HepG2 (cell line): ENCODE measurements at regions not wholly inside any gene's neighbourhood (a gene's known extent, or its start where the extent isn't known, plus 50 kb on each side); places are given as distances from the start of the nearest gene placed in this dataset.

Experiments
- BORCS8-MEF2B ChIP-seq: sonication (generic); formaldehyde crosslinking; IDR thresholded peaks from 2 replicates; pipeline ENCODE4 v1.8.0; 2022; ENCODE audit warnings: mild to moderate bottlenecking, missing genetic modification reagents
- CEBPB ChIP-seq: IDR thresholded peaks from 2 replicates; pipeline ENCODE4 v1.6.1; 2011; ENCODE audit warnings: low read depth, low read length, improper control_type of control experiment, borderline replicate concordance
- FOSL2 ChIP-seq: sonication (generic); formaldehyde crosslinking; IDR thresholded peaks from 2 replicates; pipeline ENCODE4 v1.4.0; 2020; ENCODE audit warnings: missing genetic modification reagents
- GATAD2A ChIP-seq: IDR thresholded peaks from 2 replicates; pipeline ENCODE4 v1.6.1; 2016
- HMGXB4 ChIP-seq, 2 experiments: sonication (generic) in 1 of 2; formaldehyde crosslinking in 1 of 2; IDR thresholded peaks; 2 replicates each; pipeline versions ENCODE4 v1.4.0 to v1.6.1; 2018 to 2020; ENCODE audit warnings: missing genetic modification reagents in 2 of 2, borderline replicate concordance in 1 of 2, low read depth in 1 of 2, mild to moderate bottlenecking in 1 of 2, missing biosample characterization in 1 of 2
- MAZ ChIP-seq, 2 experiments: sonication (generic) in 1 of 2; formaldehyde crosslinking in 1 of 2; IDR thresholded peaks; 2 replicates each; pipeline versions ENCODE4 v1.5.0 to v1.6.1; 2012 to 2020; ENCODE audit warnings: low read depth in 2 of 2, mild to moderate bottlenecking in 2 of 2, borderline replicate concordance in 1 of 2, improper control_type of control experiment in 1 of 2, low read length in 1 of 2, missing genetic modification reagents in 1 of 2, moderate library complexity in 1 of 2
- PATZ1 ChIP-seq: sonication (generic); formaldehyde crosslinking; IDR thresholded peaks from 2 replicates; pipeline ENCODE4 v1.4.0; 2020; ENCODE audit warnings: missing genetic modification reagents
- RAD21 ChIP-seq: fragments of 450-650 bp; formaldehyde crosslinking; IDR thresholded peaks from 2 replicates; pipeline ENCODE4 v1.5.0; 2020; ENCODE audit warnings: mild to moderate bottlenecking
- SAP130 ChIP-seq: IDR thresholded peaks from 2 replicates; pipeline ENCODE4 v1.6.1; 2016; ENCODE audit warnings: low read depth
- SMC3 ChIP-seq: IDR thresholded peaks from 2 replicates; pipeline ENCODE4 v1.6.1; 2011; ENCODE audit warnings: low read length, improper control_type of control experiment
- SOX6 ChIP-seq, 2 experiments: fragments of 450-650 bp in 1 of 2; sonication (generic) in 1 of 2; formaldehyde crosslinking in 1 of 2; IDR thresholded peaks; 2 replicates each; pipeline versions ENCODE4 v1.4.0 to v1.6.1; 2017 to 2020; ENCODE audit warnings: antibody characterized with exemption in 1 of 2, mild to moderate bottlenecking in 1 of 2, missing genetic modification reagents in 1 of 2
- TBX2 ChIP-seq: sonication (generic); formaldehyde crosslinking; IDR thresholded peaks from 2 replicates; pipeline ENCODE4 v1.5.0; 2020; ENCODE audit warnings: missing genetic modification reagents, mild to moderate bottlenecking, borderline replicate concordance
- ZBTB43 ChIP-seq: sonication (generic); formaldehyde crosslinking; conservative IDR thresholded peaks from 2 replicates; pipeline ENCODE4 v1.4.0; 2020; ENCODE audit warnings: missing genetic modification reagents
- ZFX ChIP-seq: sonication (generic); formaldehyde crosslinking; IDR thresholded peaks from 2 replicates; pipeline ENCODE4 v1.4.0; 2020; ENCODE audit warnings: mild to moderate bottlenecking, low read depth, missing genetic modification reagents, moderate library complexity
- ZNF124 ChIP-seq: sonication (generic); formaldehyde crosslinking; IDR thresholded peaks from 2 replicates; pipeline ENCODE4 v1.4.0; 2020; ENCODE audit warnings: missing genetic modification reagents
- ZNF275 ChIP-seq: sonication (generic); formaldehyde crosslinking; IDR thresholded peaks from 2 replicates; pipeline ENCODE4 v1.8.0; 2022; ENCODE audit warnings: missing genetic modification reagents, mild to moderate bottlenecking, inconsistent platforms, borderline replicate concordance
- ZNF451 ChIP-seq: sonication (generic); formaldehyde crosslinking; IDR thresholded peaks from 2 replicates; pipeline ENCODE4 v1.5.0; 2020; ENCODE audit warnings: mild to moderate bottlenecking, missing genetic modification reagents
- ZNF691 ChIP-seq: sonication (generic); formaldehyde crosslinking; IDR thresholded peaks from 2 replicates; pipeline ENCODE4 v1.4.0; 2020; ENCODE audit warnings: missing genetic modification reagents, low read depth, mild to moderate bottlenecking, borderline replicate concordance
- ZNF740 ChIP-seq: sonication (generic); formaldehyde crosslinking; IDR thresholded peaks from 2 replicates; pipeline ENCODE4 v1.4.0; 2020; ENCODE audit warnings: missing genetic modification reagents
- ZNF782 ChIP-seq: sonication (generic); formaldehyde crosslinking; IDR thresholded peaks from 2 replicates; pipeline ENCODE4 v1.4.0; 2020; ENCODE audit warnings: missing genetic modification reagents, mild to moderate bottlenecking, borderline replicate concordance

- TF ChIP-seq MAZ (IDR thresholded peaks at IDR 0.05; ENCODE audit: borderline replicate concordance, low read depth, low read length) (peak; percentile 69; the same call in 1 of the 2 replicates), MAZ (CRISPR knock-in tag; IDR thresholded peaks at IDR 0.05; ENCODE audit: low read depth) (0 out of 2 replicates have a peak, but pooled peaks have one; percentile 39), GATAD2A (CRISPR knock-in tag) (0 out of 2 replicates have a peak, but pooled peaks have one; percentile 33), HMGXB4 (CRISPR knock-in tag; IDR thresholded peaks at IDR 0.05; ENCODE audit: borderline replicate concordance in 1 of 2, low read depth in 1 of 2) (peak; percentile 35 to 55; a peak in 1 of 4 replicates), ZNF275 (no peak), ZNF740 (CRISPR knock-in tag) (0 out of 2 replicates have a peak, but pooled peaks have one; percentile 84), SMC3 (peak; percentile 90), PATZ1 (CRISPR knock-in tag) (peak; percentile 48; the same call in 1 of the 2 replicates), CEBPB (peak; percentile 37; the same call in 1 of the 2 replicates), SOX6 (IDR thresholded peaks at IDR 0.05) (no peak), SOX6 (CRISPR knock-in tag; IDR thresholded peaks at IDR 0.05) (0 out of 2 replicates have a peak, but pooled peaks have one; percentile 19), BORCS8-MEF2B (0 out of 2 replicates have a peak, but pooled peaks have one; percentile 28), SAP130 (CRISPR knock-in tag) (0 out of 2 replicates have a peak, but pooled peaks have one; percentile 29), ZNF691 (CRISPR knock-in tag) (peak; percentile 53; the same call in 1 of the 2 replicates), ZBTB43 (CRISPR knock-in tag) (no peak), TBX2 (no peak), ZNF782 (0 out of 2 replicates have a peak, but pooled peaks have one; percentile 18), FOSL2 (CRISPR knock-in tag) (peak; percentile 27; the same call in 1 of the 2 replicates), ZFX (CRISPR knock-in tag) (0 out of 2 replicates have a peak, but pooled peaks have one; percentile 29), ZNF124 (CRISPR knock-in tag) (0 out of 2 replicates have a peak, but pooled peaks have one; percentile 24), RAD21 (CRISPR knock-in tag) (peak; percentile 91), ZNF451 (CRISPR knock-in tag) (no peak)
Measured at GRCh38 chr22:19629720-19630419, 84.4 kb upstream of the SEPTIN5 start (continued).
